ENCODE measurements at regions not wholly inside any gene's neighbourhood (a gene's known extent, or its start where the extent isn't known, plus 50 kb on each side); places are given as distances from the start of the nearest gene placed in this dataset.

DNA sequence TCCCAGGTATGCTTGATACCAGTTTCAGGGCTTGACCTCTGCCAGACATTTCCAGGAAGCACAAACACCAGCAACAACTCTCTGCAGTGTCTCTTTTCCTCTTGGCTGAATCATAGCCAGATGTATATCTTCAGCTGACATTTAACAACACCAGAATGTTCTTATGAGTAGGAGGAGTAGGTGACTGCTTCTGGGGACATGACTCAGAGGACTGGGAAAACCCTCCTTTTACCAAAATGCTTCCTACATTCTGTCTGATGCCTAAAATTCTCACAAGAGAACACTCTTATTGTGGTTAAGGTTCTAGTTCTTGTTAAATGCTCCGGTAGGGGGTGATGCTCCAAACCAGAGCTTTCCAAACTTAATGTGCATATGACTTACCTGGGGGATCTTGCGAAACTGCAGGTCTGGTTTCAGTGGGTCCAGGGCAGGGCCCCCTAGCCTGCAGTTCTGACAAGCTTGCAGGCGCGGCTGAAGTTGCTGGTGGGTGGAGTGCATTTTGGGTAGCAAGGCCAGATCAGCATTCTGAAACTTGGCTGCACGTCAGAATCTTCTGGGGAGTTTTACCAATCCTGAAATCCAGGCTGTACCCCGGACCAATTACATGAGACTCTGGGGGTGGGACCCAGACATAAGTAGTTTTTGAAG, 329.3 kb upstream of the RPS6KA3 start:
- no peak for DNase-seq
- TF ChIP-seq POLR2A (IDR thresholded peaks at IDR 0.05; ENCODE audit: low read length) = no peak
- TF ChIP-seq GATA1 (IDR thresholded peaks at IDR 0.05; ENCODE audit: low read depth, low read length) = no peak

DNA sequence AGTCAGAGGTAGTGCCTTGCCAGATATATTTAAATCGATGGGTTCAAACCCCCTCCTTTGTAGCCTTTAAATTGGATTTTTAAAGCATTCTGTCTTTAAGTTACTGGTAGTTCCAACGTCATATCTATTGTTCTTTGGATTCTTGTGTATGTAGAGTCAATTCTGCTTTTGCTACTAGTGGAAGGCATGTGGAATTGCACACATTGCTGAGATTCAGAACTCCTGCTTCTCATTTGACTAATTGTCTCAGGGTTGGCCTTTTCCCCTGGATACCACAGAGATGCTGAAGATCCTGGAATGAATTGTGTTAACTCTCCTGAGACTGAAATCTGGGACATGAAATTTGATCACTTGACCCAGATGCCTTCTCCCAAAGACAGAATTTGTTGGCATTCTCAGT, 328.3 kb upstream of the RPS6KA3 start:
- DNase-seq = no peak
- TF ChIP-seq GATA1 (IDR thresholded peaks at IDR 0.05; ENCODE audit: low read depth, low read length) = no peak
- TF ChIP-seq POLR2A (IDR thresholded peaks at IDR 0.05; ENCODE audit: low read length) = no peak

DNA sequence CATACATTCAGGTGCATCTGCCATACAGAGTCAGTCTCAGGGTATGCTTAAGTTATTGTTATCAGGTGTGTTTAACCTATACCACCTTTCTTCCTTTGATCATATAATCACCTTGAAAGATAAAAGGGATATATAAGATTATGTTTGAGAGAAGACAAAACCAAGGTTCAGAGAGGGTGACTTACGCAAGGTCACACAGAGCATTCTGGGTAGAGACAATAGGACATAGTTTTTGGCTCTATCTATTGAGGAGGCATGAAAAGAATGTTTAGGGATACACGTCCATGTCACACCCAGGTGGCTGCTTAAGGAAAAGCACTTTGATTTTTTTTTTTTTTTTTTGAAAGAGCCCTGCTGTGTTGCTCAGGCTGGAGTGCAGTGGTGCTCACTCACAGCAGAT, 327.1 kb upstream of the RPS6KA3 start:
- TF ChIP-seq GATA1 (IDR thresholded peaks at IDR 0.05; ENCODE audit: low read depth, low read length) (no peak), POLR2A (IDR thresholded peaks at IDR 0.05; ENCODE audit: low read length) (no peak)
- DNase-seq = no peak

DNA sequence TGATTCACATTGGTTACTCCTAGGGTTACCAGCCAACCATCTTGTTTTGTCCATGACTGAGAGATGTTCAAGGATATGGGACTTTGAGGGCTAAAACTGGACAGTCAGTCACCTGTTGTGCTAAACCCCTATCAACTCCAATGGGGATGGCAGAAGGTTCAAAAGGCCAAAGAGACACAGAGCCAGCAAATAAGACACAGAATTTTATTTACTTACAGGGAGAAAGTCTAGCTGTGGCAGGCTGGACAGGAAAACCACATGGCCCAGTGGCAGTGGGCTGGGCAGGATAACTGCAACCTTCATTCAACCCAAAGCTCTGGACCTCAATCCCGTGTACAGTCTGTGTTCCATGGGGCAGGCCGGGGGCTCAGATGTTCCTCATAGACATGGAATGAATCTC, 326.7 kb upstream of the RPS6KA3 start:
- no peak for DNase-seq
- TF ChIP-seq POLR2A (IDR thresholded peaks at IDR 0.05; ENCODE audit: low read length) = no peak
- TF ChIP-seq GATA1 (IDR thresholded peaks at IDR 0.05; ENCODE audit: low read depth, low read length) = no peak

DNA sequence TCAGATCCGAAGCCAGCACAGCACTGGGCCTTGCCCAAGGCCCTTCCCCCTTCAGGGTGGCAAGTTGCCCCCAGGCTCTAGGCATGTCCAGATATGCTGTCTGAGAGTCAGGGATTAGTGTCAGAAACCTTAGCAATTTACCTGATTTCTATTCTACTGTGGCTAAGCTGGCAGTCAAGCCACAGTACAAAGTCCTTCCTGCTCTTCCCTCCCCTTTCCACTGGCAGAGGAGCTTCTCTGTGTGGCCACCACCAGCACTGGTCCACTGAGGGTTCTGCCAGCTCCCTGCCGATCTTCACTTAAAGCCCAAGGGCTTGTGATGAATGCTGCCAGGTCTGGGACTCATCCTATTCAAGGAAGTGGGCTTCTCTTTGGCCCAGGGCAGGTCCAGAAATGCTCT, 324.5 kb upstream of the RPS6KA3 start:
- no peak for DNase-seq
- TF ChIP-seq GATA1 (IDR thresholded peaks at IDR 0.05; ENCODE audit: low read depth, low read length) (no peak), POLR2A (IDR thresholded peaks at IDR 0.05; ENCODE audit: low read length) (no peak)

DNA sequence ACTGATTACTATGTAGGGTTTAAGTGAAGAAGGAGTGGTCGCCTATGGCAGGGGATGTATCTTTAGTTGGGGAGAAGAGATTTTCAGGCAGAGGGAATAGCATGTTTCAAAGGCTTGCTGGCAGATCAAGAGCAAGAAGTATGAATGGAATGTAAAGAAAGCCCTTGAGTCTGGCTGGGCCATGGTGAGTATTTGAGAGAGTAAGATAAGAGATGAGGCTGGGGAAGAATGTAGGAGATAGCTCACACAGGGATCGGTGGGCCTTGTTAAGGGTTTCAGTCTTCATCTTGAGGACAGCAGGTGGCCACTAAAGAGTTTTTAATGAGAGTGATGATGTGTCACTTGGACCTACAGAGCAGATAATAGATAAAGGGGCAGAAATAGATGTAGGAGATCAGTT, 319.1 kb upstream of the RPS6KA3 start:
- TF ChIP-seq GATA1 (IDR thresholded peaks at IDR 0.05; ENCODE audit: low read depth, low read length) (no peak), POLR2A (IDR thresholded peaks at IDR 0.05; ENCODE audit: low read length) (no peak)
- no peak for DNase-seq

DNA sequence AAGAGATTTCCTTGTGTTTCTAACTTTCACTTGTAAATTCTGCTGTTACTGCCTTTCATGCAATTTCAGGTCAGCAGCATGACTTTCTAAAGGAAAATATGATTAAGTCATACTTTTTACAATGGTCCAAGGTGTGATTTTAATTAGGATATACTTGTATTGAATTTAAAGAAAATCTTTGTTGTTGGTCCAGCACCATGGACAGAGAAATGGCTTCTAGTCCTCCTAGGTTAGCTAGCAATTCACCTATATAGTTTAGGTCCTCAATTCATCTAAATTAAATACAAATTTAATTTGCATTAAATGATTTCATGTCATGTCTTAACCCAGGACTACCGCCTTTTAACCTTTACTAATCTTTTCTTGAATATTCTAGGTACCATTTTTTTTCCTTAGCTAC, 304.9 kb upstream of the RPS6KA3 start:
- no peak for DNase-seq
- TF ChIP-seq GATA1 (IDR thresholded peaks at IDR 0.05; ENCODE audit: low read depth, low read length) (no peak), POLR2A (IDR thresholded peaks at IDR 0.05; ENCODE audit: low read length) (no peak)

DNA sequence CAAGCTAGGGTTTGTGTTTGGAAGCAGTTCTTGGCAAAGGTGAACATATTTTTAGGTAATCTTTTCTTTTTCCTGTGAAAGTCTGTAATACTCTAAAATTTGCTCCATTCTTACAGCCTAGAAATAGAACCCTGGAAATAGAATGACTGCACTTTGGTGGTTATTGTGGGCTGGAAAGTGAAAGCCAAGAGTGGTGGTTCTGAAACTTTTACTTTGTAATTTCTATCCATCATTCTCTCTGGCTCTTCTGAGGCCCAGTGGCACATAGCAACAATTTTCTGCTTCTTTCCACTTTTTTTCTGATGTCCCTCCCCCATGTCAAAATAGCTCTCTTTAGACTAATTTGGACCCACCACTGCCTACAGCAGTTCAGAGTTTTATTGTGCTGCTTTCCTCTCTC, 300.4 kb upstream of the RPS6KA3 start:
- no peak for TF ChIP-seq POLR2A (IDR thresholded peaks at IDR 0.05; ENCODE audit: low read length)
- TF ChIP-seq GATA1 (IDR thresholded peaks at IDR 0.05; ENCODE audit: low read depth, low read length) = no peak

DNA sequence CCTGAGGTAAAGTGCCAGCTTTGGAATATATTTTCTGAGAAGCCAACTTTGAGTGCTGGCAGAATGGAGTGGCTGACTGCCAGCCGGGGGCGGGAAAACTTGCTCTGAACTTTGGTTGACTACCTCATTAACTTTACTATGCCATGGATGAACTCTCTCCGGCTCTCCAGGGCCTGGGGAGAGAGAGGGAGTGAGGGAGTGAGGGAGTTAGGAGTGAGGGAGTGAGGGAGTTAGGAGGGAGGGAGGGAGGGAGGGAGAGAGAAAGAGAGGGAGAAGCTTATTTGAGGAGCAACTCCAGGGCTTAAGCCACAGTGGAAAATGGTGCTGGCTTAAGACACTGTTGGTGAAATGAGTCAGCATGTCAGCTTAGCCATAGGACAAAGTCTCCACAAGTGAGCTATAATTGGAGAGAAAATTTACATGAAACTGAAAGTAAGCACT, 280.9 kb upstream of the RPS6KA3 start:
- no peak for TF ChIP-seq GATA1 (IDR thresholded peaks at IDR 0.05; ENCODE audit: low read depth, low read length)
- no peak for DNase-seq

More for the DNA sequence above, 300.4 kb upstream of the RPS6KA3 start:
- no peak for DNase-seq

DNA sequence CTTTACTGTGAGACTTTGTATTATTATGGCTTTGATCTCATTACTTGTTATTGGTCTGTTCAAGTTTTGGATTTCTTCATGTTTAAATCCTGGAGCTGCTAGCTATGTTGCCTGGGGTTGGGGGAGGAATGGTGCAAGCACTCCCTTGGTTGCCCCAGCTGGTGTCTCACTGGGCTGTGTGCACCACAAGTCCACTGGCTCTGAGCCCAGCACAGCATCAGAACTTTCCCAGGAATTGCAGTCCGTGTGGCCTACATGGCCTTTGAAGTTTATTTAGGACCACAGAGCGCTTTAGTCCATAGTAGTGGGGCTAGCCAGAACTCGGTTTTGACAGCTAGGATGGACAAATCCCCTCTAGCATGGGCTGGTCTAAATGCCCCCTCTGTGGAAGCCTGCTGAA, 278.8 kb upstream of the RPS6KA3 start:
- no peak for TF ChIP-seq POLR2A (IDR thresholded peaks at IDR 0.05; ENCODE audit: low read length)
- TF ChIP-seq GATA1 (IDR thresholded peaks at IDR 0.05; ENCODE audit: low read depth, low read length) = no peak
- no peak for DNase-seq

DNA sequence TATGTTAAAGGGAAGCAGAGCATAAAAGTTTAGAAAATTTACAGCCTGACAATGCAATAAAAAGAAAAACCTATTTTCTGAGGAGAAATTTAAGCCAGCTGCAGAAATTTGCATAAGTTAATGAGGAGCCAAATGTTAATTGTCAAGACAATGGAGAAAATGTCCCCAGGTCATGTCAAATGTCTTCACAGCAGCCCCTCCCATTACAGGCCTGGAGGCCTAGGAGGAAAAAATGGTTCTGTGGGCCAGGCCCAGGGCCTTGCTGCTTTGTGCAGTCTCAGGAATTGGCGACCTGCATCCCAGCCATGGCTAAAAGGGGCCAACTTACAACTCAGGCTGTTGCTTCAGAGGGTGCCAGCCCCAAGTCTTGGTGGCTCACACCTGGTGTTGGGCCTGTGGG, 275.4 kb upstream of the RPS6KA3 start:
- DNase-seq = no peak
- TF ChIP-seq GATA1 (IDR thresholded peaks at IDR 0.05; ENCODE audit: low read depth, low read length) = no peak
- no peak for TF ChIP-seq POLR2A (IDR thresholded peaks at IDR 0.05; ENCODE audit: low read length)

DNA sequence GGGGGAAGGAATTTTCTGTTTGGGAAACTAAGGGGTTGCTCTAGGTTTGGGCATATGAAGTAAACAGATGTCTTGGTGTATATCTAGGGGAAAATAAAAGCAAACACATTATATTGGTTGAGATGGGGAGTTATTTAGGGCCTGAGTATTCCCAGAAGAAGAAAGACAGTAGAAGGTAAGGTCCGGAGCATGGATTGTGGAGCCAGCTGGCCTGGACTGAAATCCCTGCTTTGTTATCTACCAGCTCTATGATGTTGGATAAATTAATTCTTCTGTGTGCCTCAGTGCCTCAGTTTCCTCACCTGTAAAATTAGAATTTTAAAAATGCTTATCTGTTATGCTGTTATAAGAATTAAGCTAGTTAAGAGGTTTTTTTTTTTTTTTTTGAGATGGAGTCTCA, 272.3 kb upstream of the RPS6KA3 start:
- TF ChIP-seq GATA1 (IDR thresholded peaks at IDR 0.05; ENCODE audit: low read depth, low read length) = no peak
- no peak for TF ChIP-seq POLR2A (IDR thresholded peaks at IDR 0.05; ENCODE audit: low read length)
- DNase-seq = no peak

DNA sequence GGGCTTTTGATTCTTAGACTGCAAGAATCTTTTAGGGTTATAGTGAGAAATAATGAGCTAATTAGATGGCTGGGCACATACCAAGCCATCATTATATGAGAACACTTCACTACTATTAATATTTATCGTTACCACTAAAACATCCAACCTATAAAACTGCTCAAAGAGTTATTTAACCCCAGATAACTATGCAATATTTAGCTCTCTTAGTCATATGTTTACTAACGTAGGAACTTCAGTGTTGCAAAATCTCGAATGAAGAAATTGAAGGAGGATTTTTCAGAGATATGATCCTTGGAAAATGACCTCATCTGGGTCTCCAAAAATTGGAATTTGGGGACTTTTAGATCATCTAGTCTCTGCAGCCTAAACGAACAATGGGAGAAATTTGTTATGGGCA, 265.0 kb upstream of the RPS6KA3 start:
- DNase-seq = no peak
- TF ChIP-seq POLR2A (IDR thresholded peaks at IDR 0.05; ENCODE audit: low read length) (no peak), GATA1 (IDR thresholded peaks at IDR 0.05; ENCODE audit: low read depth, low read length) (no peak)

DNA sequence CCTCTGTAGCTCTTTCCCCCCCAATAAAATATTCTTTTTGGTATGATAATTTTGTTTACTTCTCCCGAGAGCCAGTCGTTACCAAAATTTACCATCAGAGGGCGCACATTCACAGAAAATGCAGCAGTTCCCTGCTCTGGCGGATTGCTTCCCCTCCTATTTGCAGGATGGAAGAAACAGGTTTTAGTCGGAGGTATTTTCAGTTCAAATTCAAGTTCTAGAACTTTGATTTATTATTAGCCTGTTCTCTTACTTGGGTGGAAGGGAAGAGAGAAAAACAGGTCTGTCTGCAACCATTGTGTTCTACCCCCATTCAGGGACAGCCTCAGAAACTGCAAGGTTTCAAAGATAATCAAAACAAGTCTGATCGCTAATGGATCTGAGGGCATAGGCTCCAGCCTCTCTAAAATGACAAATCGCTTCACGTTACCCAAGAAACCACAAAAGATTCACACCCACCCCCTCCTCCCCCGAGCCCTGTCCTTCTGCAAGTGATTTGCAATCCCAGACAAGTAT, 263.8 kb upstream of the RPS6KA3 start:
- TF ChIP-seq GATA1 (IDR thresholded peaks at IDR 0.05; ENCODE audit: low read depth, low read length) (no peak), POLR2A (IDR thresholded peaks at IDR 0.05; ENCODE audit: low read length) (no peak)
- peak; percentile 20 to 38 for DNase-seq

DNA sequence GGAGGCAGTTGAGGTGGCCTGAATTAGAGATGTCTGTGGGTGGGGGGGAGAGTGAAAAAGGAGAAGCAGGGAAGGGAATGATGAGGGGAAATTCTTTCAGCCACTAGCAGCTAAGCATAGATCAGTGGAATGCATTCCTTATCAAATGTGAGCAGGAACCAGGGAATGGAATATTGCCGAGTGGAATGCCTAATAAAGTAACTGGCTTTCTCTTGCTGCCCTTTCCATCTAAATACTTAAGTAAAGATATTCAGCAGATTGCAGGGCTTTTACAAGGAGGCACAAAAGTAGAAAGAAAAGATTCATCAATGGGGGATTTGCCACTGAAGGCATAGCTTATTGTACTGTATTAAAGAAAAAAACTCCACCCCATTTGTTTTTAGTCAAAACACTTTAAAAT, 263.0 kb upstream of the RPS6KA3 start:
- no peak for DNase-seq
- TF ChIP-seq GATA1 (IDR thresholded peaks at IDR 0.05; ENCODE audit: low read depth, low read length) (no peak), POLR2A (IDR thresholded peaks at IDR 0.05; ENCODE audit: low read length) (no peak)
